DND-41 (cell line): ENCODE measurements at regions not wholly inside any gene's neighbourhood (a gene's known extent, or its start where the extent isn't known, plus 50 kb on each side); places are given as distances from the start of the nearest gene placed in this dataset.

ENCODE experiments used
- ATAC-seq: fragments of 200-7000 bp; cut with Tn5 transposase; 3 replicates; pipeline ENCODE4 v1.9.1; 2021; ENCODE audit warnings: low read depth; ENCODE audit not compliant: insufficient read depth
- DNase-seq: peaks from one replicate; pipeline ENCODE4 v3.0.0-alpha.2; 2020
- H2AFZ ChIP-seq: 2 replicates; pipeline ENCODE4 v1.6.0; 2012; ENCODE audit warnings: low read depth, low read length
- H3K27ac ChIP-seq: 2 replicates; pipeline ENCODE4 v1.5.1; 2012; ENCODE audit warnings: low read length, inconsistent platforms
- H3K27me3 ChIP-seq: fragments of 200-600 bp; sonication (generic); 2 replicates; pipeline ENCODE4 v1.6.0; 2012; ENCODE audit warnings: low read length, mild to moderate bottlenecking, inconsistent platforms; ENCODE audit not compliant: insufficient read depth, poor library complexity
- H3K36me3 ChIP-seq: 2 replicates; pipeline ENCODE4 v1.5.1; 2012; ENCODE audit warnings: low read length, inconsistent platforms; ENCODE audit not compliant: insufficient read depth
- H3K4me1 ChIP-seq: 2 replicates; pipeline ENCODE4 v1.5.1; 2012; ENCODE audit warnings: mild to moderate bottlenecking, low read length; ENCODE audit not compliant: insufficient read depth
- H3K4me2 ChIP-seq: 2 replicates; pipeline ENCODE4 v1.6.0; 2012; ENCODE audit warnings: mild to moderate bottlenecking, moderate library complexity, low read length, inconsistent platforms; ENCODE audit not compliant: insufficient read depth
- H3K4me3 ChIP-seq, 2 experiments: fragments of 200-600 bp in 1 of 2; shearing (Covaris generic) in 1 of 2; 2 replicates each; pipeline ENCODE4 v1.5.1; 2012 to 2016; ENCODE audit warnings: inconsistent platforms in 2 of 2, low read length in 2 of 2, mild to moderate bottlenecking in 2 of 2, low read depth in 1 of 2, moderate library complexity in 1 of 2
- H3K79me2 ChIP-seq: 2 replicates; pipeline ENCODE4 v1.6.0; 2012; ENCODE audit warnings: low read length, inconsistent platforms; ENCODE audit not compliant: insufficient read depth
- H3K9ac ChIP-seq: 2 replicates; pipeline ENCODE4 v1.6.0; 2012; ENCODE audit warnings: low read depth, mild to moderate bottlenecking, inconsistent platforms, low read length, moderate library complexity
- H3K9me3 ChIP-seq: 2 replicates; pipeline ENCODE4 v1.5.1; 2012; ENCODE audit warnings: low read length, moderate library complexity, mild to moderate bottlenecking, inconsistent platforms; ENCODE audit not compliant: insufficient read depth, severe bottlenecking
- H4K20me1 ChIP-seq: 2 replicates; pipeline ENCODE4 v1.6.0; 2012; ENCODE audit warnings: low read length; ENCODE audit not compliant: insufficient read depth
- EZH2 ChIP-seq: IDR thresholded peaks from 3 replicates; pipeline ENCODE4 v1.6.1; 2012; ENCODE audit warnings: borderline replicate concordance, low read depth, mild to moderate bottlenecking, moderate library complexity, low read length, inconsistent platforms; ENCODE audit not compliant: severe bottlenecking
- TF ChIP-seq, protein P1 (sequence below): IDR thresholded peaks from 2 replicates; pipeline ENCODE4 v1.5.1; 2012; ENCODE audit warnings: borderline replicate concordance, low read length, moderate library complexity, mild to moderate bottlenecking; ENCODE audit not compliant: poor library complexity, severe bottlenecking; ENCODE audit errors: extremely low read depth

DNA sequence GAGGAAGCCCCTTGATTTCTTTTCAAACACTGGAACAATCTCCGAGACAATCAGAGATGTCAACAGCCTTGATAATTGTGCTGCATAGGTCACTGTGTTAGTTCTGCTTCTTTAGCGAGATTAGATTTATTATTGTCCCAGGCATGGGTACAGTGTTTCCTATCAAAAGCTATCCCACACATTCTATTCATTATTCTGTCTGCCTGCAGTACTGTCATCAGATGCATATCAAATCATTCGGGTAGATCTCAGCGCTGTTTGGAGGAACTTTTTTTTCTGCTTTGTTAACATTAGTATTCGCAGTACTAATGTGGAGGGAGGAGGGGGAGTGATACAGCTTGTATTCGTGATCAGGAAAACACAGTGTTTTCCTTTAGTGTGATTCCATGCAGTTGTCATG lies 208.0 kb downstream of the C11orf91 start:
- H4K20me1 ChIP-seq: no peaks in the 10 kb centered on the region
- no peak overlapping the region for H3K27ac ChIP-seq
- H3K27me3 ChIP-seq: peaks cover 3% of the 10 kb centered on the region
- no peak overlapping the region for H2AFZ ChIP-seq
- no peaks in the 10 kb centered on the region for H3K4me1 ChIP-seq
- H3K79me2 ChIP-seq: no peaks in the 10 kb centered on the region
- no peaks in the 10 kb centered on the region for H3K9me3 ChIP-seq
- no peak for DNase-seq
- no peak for TF ChIP-seq EZH2
- TF ChIP-seq, protein P1, sequence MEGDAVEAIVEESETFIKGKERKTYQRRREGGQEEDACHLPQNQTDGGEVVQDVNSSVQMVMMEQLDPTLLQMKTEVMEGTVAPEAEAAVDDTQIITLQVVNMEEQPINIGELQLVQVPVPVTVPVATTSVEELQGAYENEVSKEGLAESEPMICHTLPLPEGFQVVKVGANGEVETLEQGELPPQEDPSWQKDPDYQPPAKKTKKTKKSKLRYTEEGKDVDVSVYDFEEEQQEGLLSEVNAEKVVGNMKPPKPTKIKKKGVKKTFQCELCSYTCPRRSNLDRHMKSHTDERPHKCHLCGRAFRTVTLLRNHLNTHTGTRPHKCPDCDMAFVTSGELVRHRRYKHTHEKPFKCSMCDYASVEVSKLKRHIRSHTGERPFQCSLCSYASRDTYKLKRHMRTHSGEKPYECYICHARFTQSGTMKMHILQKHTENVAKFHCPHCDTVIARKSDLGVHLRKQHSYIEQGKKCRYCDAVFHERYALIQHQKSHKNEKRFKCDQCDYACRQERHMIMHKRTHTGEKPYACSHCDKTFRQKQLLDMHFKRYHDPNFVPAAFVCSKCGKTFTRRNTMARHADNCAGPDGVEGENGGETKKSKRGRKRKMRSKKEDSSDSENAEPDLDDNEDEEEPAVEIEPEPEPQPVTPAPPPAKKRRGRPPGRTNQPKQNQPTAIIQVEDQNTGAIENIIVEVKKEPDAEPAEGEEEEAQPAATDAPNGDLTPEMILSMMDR: no peak
- H3K4me3 ChIP-seq: no peak overlapping the region
- no peak for ATAC-seq
- no peak overlapping the region for H3K4me2 ChIP-seq
- H3K36me3 ChIP-seq: no peaks in the 10 kb centered on the region
- H3K9ac ChIP-seq: no peak overlapping the region

DNA sequence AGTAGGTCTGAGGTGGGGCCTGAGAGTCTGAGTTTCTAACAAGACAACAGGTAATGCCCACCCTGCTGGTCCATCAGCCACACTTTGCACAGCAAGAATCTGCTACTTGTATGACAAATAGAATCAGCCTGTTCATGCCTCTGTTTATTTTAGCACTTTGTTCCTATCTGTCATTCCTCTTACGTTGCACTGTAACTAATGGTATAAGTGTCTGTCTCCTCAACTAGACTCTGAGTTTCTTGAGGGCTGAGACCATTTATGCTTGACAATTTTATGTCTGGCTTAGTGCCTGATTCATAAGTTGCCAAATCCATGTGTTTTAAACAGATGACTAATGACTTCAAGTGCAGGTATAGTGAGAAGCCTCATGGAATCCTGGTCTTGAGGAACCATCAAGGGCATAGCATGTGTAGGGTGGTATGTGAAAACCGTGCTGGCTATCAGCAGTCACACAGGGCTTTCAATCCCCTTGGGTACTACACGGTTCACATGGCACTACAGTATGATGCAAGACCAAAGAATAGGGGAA lies 209.7 kb downstream of the C11orf91 start:
- H3K4me1 ChIP-seq: no peaks in the 10 kb centered on the region
- no peak overlapping the region for H3K9ac ChIP-seq
- peaks cover 3% of the 10 kb centered on the region for H3K27me3 ChIP-seq
- DNase-seq (no peak), ATAC-seq (no peak)
- no peaks in the 10 kb centered on the region for H3K9me3 ChIP-seq
- no peaks in the 10 kb centered on the region for H3K79me2 ChIP-seq
- H3K4me3 ChIP-seq: no peak overlapping the region
- H3K36me3 ChIP-seq: no peaks in the 10 kb centered on the region
- H3K4me2 ChIP-seq: no peak overlapping the region
- H4K20me1 ChIP-seq: no peaks in the 10 kb centered on the region
- H3K27ac ChIP-seq: no peak overlapping the region
- no peak for TF ChIP-seq EZH2
- H2AFZ ChIP-seq: no peak overlapping the region

DNA sequence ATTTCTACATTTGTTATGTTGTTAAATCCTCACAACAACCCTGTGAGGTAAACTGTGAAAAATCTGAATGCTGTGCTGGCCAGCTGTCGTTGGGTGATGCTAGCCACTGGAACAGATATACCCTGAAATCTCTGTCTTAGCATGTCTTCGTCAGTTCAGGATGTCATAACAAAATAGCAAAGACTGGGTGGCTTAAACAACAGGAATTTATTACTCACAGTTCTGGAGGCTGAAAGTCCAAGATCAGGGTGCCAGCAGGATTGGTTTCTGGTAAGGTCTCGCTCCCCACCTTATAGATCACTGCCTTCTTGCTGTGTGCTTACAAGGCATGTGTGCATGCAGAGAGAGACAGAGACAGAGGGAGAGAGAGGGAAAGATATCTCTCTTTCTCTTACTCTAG lies 211.7 kb downstream of the C11orf91 start:
- H2AFZ ChIP-seq: no peak overlapping the region
- TF ChIP-seq EZH2: no peak
- TF ChIP-seq, protein P1: no peak
- ATAC-seq: no peak
- no peaks in the 10 kb centered on the region for H3K4me1 ChIP-seq
- no peak overlapping the region for H3K4me2 ChIP-seq
- H3K9ac ChIP-seq: no peak overlapping the region
- DNase-seq: no peak
- peaks cover 3% of the 10 kb centered on the region for H3K27me3 ChIP-seq
- H3K9me3 ChIP-seq: no peaks in the 10 kb centered on the region
- H3K4me3 ChIP-seq: no peak overlapping the region
- H3K79me2 ChIP-seq: no peaks in the 10 kb centered on the region
- no peaks in the 10 kb centered on the region for H4K20me1 ChIP-seq
- H3K27ac ChIP-seq: no peak overlapping the region
- H3K36me3 ChIP-seq: no peaks in the 10 kb centered on the region

DNA sequence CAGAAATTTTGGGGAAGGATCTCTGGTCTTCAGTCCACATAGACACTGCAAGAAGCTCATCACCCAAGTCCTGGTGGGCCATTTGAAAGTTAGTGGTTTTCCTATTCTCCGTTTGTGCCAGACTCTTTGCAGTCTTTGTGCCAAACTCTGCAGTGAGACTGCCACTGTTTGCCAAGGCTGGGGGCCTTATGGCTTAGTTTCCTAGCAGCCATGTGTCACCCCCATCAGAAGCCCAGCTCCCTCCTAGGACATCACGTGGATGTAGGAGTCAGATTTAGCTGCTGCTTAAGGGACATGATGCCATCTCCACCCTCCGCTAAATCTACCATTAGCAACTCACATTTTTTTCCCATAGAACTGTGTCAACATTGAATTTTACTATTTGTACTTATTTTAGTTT lies 220.0 kb downstream of the C11orf91 start:
- Histone ChIP-seq H3K9me3 (no peaks in the 10 kb centered on the region), H3K27me3 (peaks cover 4% of the 10 kb centered on the region), H3K4me3 (no peak overlapping the region), H3K4me2 (no peak overlapping the region), H2AFZ (no peak overlapping the region), H3K4me1 (no peaks in the 10 kb centered on the region), H3K36me3 (no peaks in the 10 kb centered on the region), H3K9ac (no peak overlapping the region), H4K20me1 (no peaks in the 10 kb centered on the region), H3K79me2 (no peaks in the 10 kb centered on the region), H3K27ac (no peak overlapping the region)
- no peak for ATAC-seq
- no peak for DNase-seq
- TF ChIP-seq, protein P1: no peak
- TF ChIP-seq EZH2: no peak
